ENCODE measurements at regions not wholly inside any gene's neighbourhood (a gene's known extent, or its start where the extent isn't known, plus 50 kb on each side); places are given as distances from the start of the nearest gene placed in this dataset.
"Not testable (repeated sequence)": the region's sequence is repeated elsewhere in the genome, so short reads cannot be mapped to it uniquely, and the experiment has no call there.

GRCh38 chr7:27435461-27435860 lies 192.9 kb downstream of the EVX1 start:
- DNase-seq (ENCODE audit: low read depth), result no peak
- in situ Hi-C loops (cut with HindIII; ENCODE audit: low pct_unique_long_range_greater_than_20kb, low sequenced_read_pairs), result no loop called here

GRCh38 chr7:27438881-27439589 lies 196.4 kb downstream of the EVX1 start:
- no peak for DNase-seq (ENCODE audit: low read depth)
- in situ Hi-C loops (cut with HindIII; ENCODE audit: low pct_unique_long_range_greater_than_20kb, low sequenced_read_pairs), result no loop called here

GRCh38 chr7:27442455-27442854 lies 199.9 kb downstream of the EVX1 start:
- no peak for DNase-seq (ENCODE audit: low read depth)
- in situ Hi-C loops (cut with HindIII; ENCODE audit: low pct_unique_long_range_greater_than_20kb, low sequenced_read_pairs), result no loop called here

- in situ Hi-C loops (cut with HindIII; ENCODE audit: low pct_unique_long_range_greater_than_20kb, low sequenced_read_pairs); DNase-seq (ENCODE audit: low read depth): not testable (repeated sequence)
Measured at GRCh38 chr7:27449046-27449445, 206.4 kb downstream of the EVX1 start.

GRCh38 chr7:27453702-27454405 lies 208.8 kb downstream of the HIBADH start:
- DNase-seq (ENCODE audit: low read depth), result no peak
- in situ Hi-C loops (cut with HindIII; ENCODE audit: low pct_unique_long_range_greater_than_20kb, low sequenced_read_pairs), result no loop called here

- in situ Hi-C loops (cut with HindIII; ENCODE audit: low pct_unique_long_range_greater_than_20kb, low sequenced_read_pairs); DNase-seq (ENCODE audit: low read depth): not testable (repeated sequence)
Measured at GRCh38 chr7:27457120-27457519, 205.6 kb downstream of the HIBADH start.

- in situ Hi-C loops (cut with HindIII; ENCODE audit: low pct_unique_long_range_greater_than_20kb, low sequenced_read_pairs); DNase-seq (ENCODE audit: low read depth): not testable (repeated sequence)
Measured at GRCh38 chr7:27457603-27458565, 204.8 kb downstream of the HIBADH start.

GRCh38 chr7:27459021-27459730 lies 203.5 kb downstream of the HIBADH start:
- in situ Hi-C loops (cut with HindIII; ENCODE audit: low pct_unique_long_range_greater_than_20kb, low sequenced_read_pairs), result no loop called here
- no peak for DNase-seq (ENCODE audit: low read depth)

GRCh38 chr7:27459731-27460053 lies 203.0 kb downstream of the HIBADH start:
- in situ Hi-C loops (cut with HindIII; ENCODE audit: low pct_unique_long_range_greater_than_20kb, low sequenced_read_pairs), result no loop called here

GRCh38 chr7:27462575-27463270 lies 200.0 kb downstream of the HIBADH start:
- DNase-seq (ENCODE audit: low read depth), result no peak
- in situ Hi-C loops (cut with HindIII; ENCODE audit: low pct_unique_long_range_greater_than_20kb, low sequenced_read_pairs), result no loop called here

More at GRCh38 chr7:27459731-27460053, 203.0 kb downstream of the HIBADH start:
- no peak for DNase-seq (ENCODE audit: low read depth)

- no peak for DNase-seq (ENCODE audit: low read depth)
- in situ Hi-C loops (cut with HindIII; ENCODE audit: low pct_unique_long_range_greater_than_20kb, low sequenced_read_pairs), result no loop called here
Measured at GRCh38 chr7:27464970-27465369, 197.7 kb downstream of the HIBADH start.

- no peak for DNase-seq (ENCODE audit: low read depth)
- in situ Hi-C loops (cut with HindIII; ENCODE audit: low pct_unique_long_range_greater_than_20kb, low sequenced_read_pairs), result no loop called here
Measured at GRCh38 chr7:27466703-27467102, 196.0 kb downstream of the HIBADH start.

- no peak for DNase-seq (ENCODE audit: low read depth)
- in situ Hi-C loops (cut with HindIII; ENCODE audit: low pct_unique_long_range_greater_than_20kb, low sequenced_read_pairs), result no loop called here
Measured at GRCh38 chr7:27472043-27472442, 190.6 kb downstream of the HIBADH start.

All from Caki2 (cell line).